IPS-11a (cell line): ENCODE measurements at regions not wholly inside any gene's neighbourhood (a gene's known extent, or its start where the extent isn't known, plus 50 kb on each side); places are given as distances from the start of the nearest gene placed in this dataset.
"Not testable (repeated sequence)": the region's sequence is repeated elsewhere in the genome, so short reads cannot be mapped to it uniquely, and the experiment has no call there.

Experiments
- H3K4me3 ChIP-seq: one replicate; pipeline ENCODE4 v1.5.1; 2013; ENCODE audit warnings: low read depth, low read length, control low read depth

- H3K4me3 ChIP-seq: no peak overlapping the region
These were observed 76.4 kb downstream of the MAGED4 start for GRCh38 chrX:52261125-52261462.

GRCh38 chrX:52261463-52262194 lies 76.9 kb downstream of the MAGED4 start:
- H3K4me3 ChIP-seq: peak overlapping the region; percentile 67

GRCh38 chrX:52262195-52262546 lies 77.5 kb downstream of the MAGED4 start:
- H3K4me3 ChIP-seq: peak overlapping the region; percentile 67

GRCh38 chrX:52263417-52263816 lies 78.7 kb downstream of the MAGED4 start:
- H3K4me3 ChIP-seq: no peak overlapping the region

GRCh38 chrX:52265713-52266112 lies 81.0 kb downstream of the MAGED4 start:
- no peak overlapping the region for H3K4me3 ChIP-seq

- not testable (repeated sequence) for H3K4me3 ChIP-seq
These were observed 83.8 kb downstream of the MAGED4 start for GRCh38 chrX:52268502-52268901.

- no peak overlapping the region for H3K4me3 ChIP-seq
These were observed 85.9 kb downstream of the MAGED4 start for GRCh38 chrX:52270453-52271116.

- H3K4me3 ChIP-seq: no peak overlapping the region
These were observed 86.5 kb downstream of the MAGED4 start for GRCh38 chrX:52271206-52271605.

- H3K4me3 ChIP-seq: no peak overlapping the region
These were observed 91.2 kb upstream of the XAGE2 start for GRCh38 chrX:52277666-52278065.

- no peak overlapping the region for H3K4me3 ChIP-seq
These were observed 88.0 kb upstream of the XAGE2 start for GRCh38 chrX:52280812-52281211.

- H3K4me3 ChIP-seq: no peak overlapping the region
These were observed 84.0 kb upstream of the XAGE2 start for GRCh38 chrX:52284865-52285264.

- H3K4me3 ChIP-seq: not testable (repeated sequence)
These were observed 69.9 kb upstream of the XAGE2 start for GRCh38 chrX:52298968-52299367.

GRCh38 chrX:52308532-52308931 lies 60.3 kb upstream of the XAGE2 start:
- H3K4me3 ChIP-seq: not testable (repeated sequence)
